ENCODE measurements at regions not wholly inside any gene's neighbourhood (a gene's known extent, or its start where the extent isn't known, plus 50 kb on each side); places are given as distances from the start of the nearest gene placed in this dataset.

DNA sequence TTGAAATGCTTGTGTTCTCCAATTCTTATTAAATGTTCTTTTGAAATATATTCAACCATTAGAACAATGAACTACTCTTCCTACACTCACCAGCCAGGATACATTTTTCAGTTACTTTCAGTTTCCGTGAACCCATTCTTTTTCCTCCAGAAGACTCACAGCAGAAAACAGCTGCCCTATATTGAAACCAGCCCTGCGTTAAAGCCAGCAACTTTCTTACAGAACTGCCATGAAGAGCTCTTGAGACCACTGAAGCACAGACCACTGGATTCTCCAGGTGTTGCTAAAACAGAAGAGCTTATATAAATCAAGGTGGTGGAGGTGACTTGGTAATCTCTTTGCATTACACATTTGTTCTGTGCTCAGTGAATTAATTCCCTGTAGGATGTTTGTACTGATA is 365.9 kb upstream of the C9orf72 start:
- Histone ChIP-seq H3K9ac (ENCODE audit: low read length) (no peak overlapping the region), H3K79me2 (ENCODE audit: low read length) (no peaks in the 10 kb centered on the region), H3K36me3 (replicated peaks; ENCODE audit: low read depth, low read length) (no peaks in the 10 kb centered on the region), H3K4me2 (ENCODE audit: low read length) (no peak overlapping the region), H3K4me3 (ENCODE audit: low read length) (no peak overlapping the region), H4K20me1 (ENCODE audit: insufficient read depth, low read length) (no peaks in the 10 kb centered on the region), H3K27me3 (ENCODE audit: low read depth, low read length) (no peaks in the 10 kb centered on the region), H2AFZ (ENCODE audit: low read depth, low read length) (no peak overlapping the region), H3K4me1 (ENCODE audit: low read length) (no peaks in the 10 kb centered on the region), H3K9me3 (ENCODE audit: insufficient read depth, low read length) (0 out of 2 replicates have a peak, but pooled peaks cover 3% of the 10 kb centered on the region), H3K27ac (ENCODE audit: low read length) (no peak overlapping the region)
- TF ChIP-seq, protein P1, sequence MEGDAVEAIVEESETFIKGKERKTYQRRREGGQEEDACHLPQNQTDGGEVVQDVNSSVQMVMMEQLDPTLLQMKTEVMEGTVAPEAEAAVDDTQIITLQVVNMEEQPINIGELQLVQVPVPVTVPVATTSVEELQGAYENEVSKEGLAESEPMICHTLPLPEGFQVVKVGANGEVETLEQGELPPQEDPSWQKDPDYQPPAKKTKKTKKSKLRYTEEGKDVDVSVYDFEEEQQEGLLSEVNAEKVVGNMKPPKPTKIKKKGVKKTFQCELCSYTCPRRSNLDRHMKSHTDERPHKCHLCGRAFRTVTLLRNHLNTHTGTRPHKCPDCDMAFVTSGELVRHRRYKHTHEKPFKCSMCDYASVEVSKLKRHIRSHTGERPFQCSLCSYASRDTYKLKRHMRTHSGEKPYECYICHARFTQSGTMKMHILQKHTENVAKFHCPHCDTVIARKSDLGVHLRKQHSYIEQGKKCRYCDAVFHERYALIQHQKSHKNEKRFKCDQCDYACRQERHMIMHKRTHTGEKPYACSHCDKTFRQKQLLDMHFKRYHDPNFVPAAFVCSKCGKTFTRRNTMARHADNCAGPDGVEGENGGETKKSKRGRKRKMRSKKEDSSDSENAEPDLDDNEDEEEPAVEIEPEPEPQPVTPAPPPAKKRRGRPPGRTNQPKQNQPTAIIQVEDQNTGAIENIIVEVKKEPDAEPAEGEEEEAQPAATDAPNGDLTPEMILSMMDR (IDR thresholded peaks at IDR 0.05; ENCODE audit: low read depth, low read length) = no peak
- no peak for TF ChIP-seq EZH2phosphoT487 (IDR thresholded peaks at IDR 0.05; ENCODE audit: low read depth)

DNA sequence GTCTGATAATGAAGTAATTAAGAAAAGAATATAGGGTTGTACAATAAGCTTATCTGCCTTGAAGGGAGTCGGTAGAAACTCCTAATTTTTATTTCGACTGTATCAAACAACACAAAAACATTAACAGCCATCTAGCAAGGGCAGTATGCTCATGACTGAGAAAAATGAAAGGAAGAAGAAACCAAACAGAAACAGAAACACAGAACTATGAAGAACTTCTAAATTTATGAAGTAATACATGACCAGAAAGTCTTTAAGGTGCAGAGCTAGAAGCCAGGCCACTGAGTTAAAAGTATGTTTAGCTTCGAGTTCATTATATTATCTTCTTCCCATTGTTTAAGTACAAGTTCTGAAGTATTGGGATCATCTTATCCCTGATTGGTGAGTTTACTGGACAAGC is 367.3 kb upstream of the C9orf72 start:
- H3K4me2 ChIP-seq (ENCODE audit: low read length) = no peak overlapping the region
- TF ChIP-seq, protein P1 (IDR thresholded peaks at IDR 0.05; ENCODE audit: low read depth, low read length) = no peak
- TF ChIP-seq EZH2phosphoT487 (IDR thresholded peaks at IDR 0.05; ENCODE audit: low read depth) = no peak

DNA sequence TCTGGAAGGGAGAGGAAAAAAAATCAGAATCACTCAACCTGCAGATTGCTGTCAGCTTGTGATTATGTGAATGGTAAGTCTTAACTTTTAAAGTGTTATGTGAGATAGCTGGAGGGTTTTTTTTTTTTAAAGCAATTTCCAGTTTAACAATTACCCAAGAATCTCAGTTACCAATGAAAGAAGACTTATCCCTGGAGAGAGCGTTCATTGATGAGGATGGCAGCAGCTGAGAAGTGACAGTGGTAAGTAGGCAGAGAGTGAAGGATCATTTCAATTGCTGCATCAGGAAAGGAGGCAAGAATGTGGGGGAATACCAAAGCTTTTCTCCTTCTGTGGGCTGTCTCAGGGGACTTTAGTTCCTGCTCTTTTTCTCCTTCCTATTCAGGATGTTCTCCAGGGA is 370.2 kb upstream of the C9orf72 start:
- TF ChIP-seq EZH2phosphoT487 (IDR thresholded peaks at IDR 0.05; ENCODE audit: low read depth) = no peak
- TF ChIP-seq, protein P1 (IDR thresholded peaks at IDR 0.05; ENCODE audit: low read depth, low read length) = no peak
- no peaks in the 10 kb centered on the region for H3K9me3 ChIP-seq (ENCODE audit: insufficient read depth, low read length)
- H3K36me3 ChIP-seq (replicated peaks; ENCODE audit: low read depth, low read length) = no peaks in the 10 kb centered on the region
- H3K27me3 ChIP-seq (ENCODE audit: low read depth, low read length) = no peaks in the 10 kb centered on the region
- no peak overlapping the region for H3K4me2 ChIP-seq (ENCODE audit: low read length)
- no peak overlapping the region for H3K4me3 ChIP-seq (ENCODE audit: low read length)
- no peaks in the 10 kb centered on the region for H4K20me1 ChIP-seq (ENCODE audit: insufficient read depth, low read length)
- H3K4me1 ChIP-seq (ENCODE audit: low read length) = no peaks in the 10 kb centered on the region
- H3K27ac ChIP-seq (ENCODE audit: low read length) = no peak overlapping the region
- H3K9ac ChIP-seq (ENCODE audit: low read length) = no peak overlapping the region
- no peak overlapping the region for H2AFZ ChIP-seq (ENCODE audit: low read depth, low read length)
- no peaks in the 10 kb centered on the region for H3K79me2 ChIP-seq (ENCODE audit: low read length)

More for the DNA sequence above, 367.3 kb upstream of the C9orf72 start:
- H2AFZ ChIP-seq (ENCODE audit: low read depth, low read length) = no peak overlapping the region
- H3K36me3 ChIP-seq (replicated peaks; ENCODE audit: low read depth, low read length) = no peaks in the 10 kb centered on the region
- H4K20me1 ChIP-seq (ENCODE audit: insufficient read depth, low read length) = no peaks in the 10 kb centered on the region
- H3K27me3 ChIP-seq (ENCODE audit: low read depth, low read length) = no peaks in the 10 kb centered on the region
- H3K79me2 ChIP-seq (ENCODE audit: low read length) = no peaks in the 10 kb centered on the region
- H3K4me1 ChIP-seq (ENCODE audit: low read length) = no peaks in the 10 kb centered on the region
- H3K27ac ChIP-seq (ENCODE audit: low read length) = no peak overlapping the region
- no peak overlapping the region for H3K9ac ChIP-seq (ENCODE audit: low read length)
- H3K4me3 ChIP-seq (ENCODE audit: low read length) = no peak overlapping the region
- H3K9me3 ChIP-seq (ENCODE audit: insufficient read depth, low read length) = 0 out of 2 replicates have a peak, but pooled peaks cover 3% of the 10 kb centered on the region

DNA sequence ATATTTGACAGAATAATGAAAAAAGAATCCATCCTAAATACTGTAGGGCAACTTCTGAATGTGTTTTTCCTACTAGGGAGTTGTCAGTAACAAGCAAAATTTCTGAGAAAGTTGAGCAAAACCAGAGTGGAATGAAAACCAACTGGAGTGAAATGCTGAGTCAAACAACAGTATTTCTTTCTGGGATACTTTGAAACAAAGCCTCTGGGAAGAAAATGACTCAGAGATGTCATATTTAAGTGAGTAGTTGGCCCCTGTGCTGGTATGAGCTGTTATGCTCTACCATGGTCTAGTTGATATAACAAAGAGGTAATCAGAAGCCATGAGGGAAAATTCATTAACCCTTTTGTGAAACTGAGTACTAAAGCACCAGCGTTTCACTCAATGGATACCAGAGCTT is 372.1 kb upstream of the C9orf72 start:
- Histone ChIP-seq H3K9ac (ENCODE audit: low read length) (no peak overlapping the region), H3K9me3 (ENCODE audit: insufficient read depth, low read length) (no peaks in the 10 kb centered on the region), H3K4me2 (ENCODE audit: low read length) (no peak overlapping the region), H4K20me1 (ENCODE audit: insufficient read depth, low read length) (no peaks in the 10 kb centered on the region), H3K79me2 (ENCODE audit: low read length) (no peaks in the 10 kb centered on the region), H3K4me3 (ENCODE audit: low read length) (no peak overlapping the region), H3K4me1 (ENCODE audit: low read length) (no peaks in the 10 kb centered on the region), H3K27ac (ENCODE audit: low read length) (no peak overlapping the region), H3K27me3 (ENCODE audit: low read depth, low read length) (no peaks in the 10 kb centered on the region), H2AFZ (ENCODE audit: low read depth, low read length) (no peak overlapping the region), H3K36me3 (replicated peaks; ENCODE audit: low read depth, low read length) (no peaks in the 10 kb centered on the region)
- TF ChIP-seq, protein P1 (IDR thresholded peaks at IDR 0.05; ENCODE audit: low read depth, low read length) = no peak
- no peak for TF ChIP-seq EZH2phosphoT487 (IDR thresholded peaks at IDR 0.05; ENCODE audit: low read depth)
